GM23248 (cell line): ENCODE measurements at regions not wholly inside any gene's neighbourhood (a gene's known extent, or its start where the extent isn't known, plus 50 kb on each side); places are given as distances from the start of the nearest gene placed in this dataset.

Experiments used
- DNase-seq: peaks from one replicate; pipeline ENCODE4 v3.0.0-alpha.2; 2015
- H2AFZ ChIP-seq: fragments of 200-600 bp; sonication (generic); 2 replicates; pipeline ENCODE4 v1.6.1; 2016; ENCODE audit warnings: antibody characterized with exemption
- H3F3A ChIP-seq: fragments of 200-600 bp; sonication (generic); 2 replicates; pipeline ENCODE4 v1.6.1; 2016; ENCODE audit warnings: mild to moderate bottlenecking, antibody characterized with exemption, mixed run types; ENCODE audit not compliant: insufficient read depth
- H3K27ac ChIP-seq: fragments of 200-600 bp; sonication (generic); 2 replicates; pipeline ENCODE4 v1.5.1; 2016; ENCODE audit warnings: mild to moderate bottlenecking
- H3K27me3 ChIP-seq: fragments of 200-600 bp; sonication (generic); replicated peaks from 2 replicates; pipeline ENCODE4 v1.6.1; 2016; ENCODE audit warnings: mild to moderate bottlenecking; ENCODE audit not compliant: insufficient read depth
- H3K36me3 ChIP-seq: fragments of 200-600 bp; sonication (generic); 2 replicates; pipeline ENCODE4 v1.6.1; 2016; ENCODE audit warnings: low read depth, mild to moderate bottlenecking
- H3K4me1 ChIP-seq: fragments of 200-600 bp; sonication (generic); 2 replicates; pipeline ENCODE4 v1.6.1; 2016; ENCODE audit warnings: mild to moderate bottlenecking; ENCODE audit not compliant: insufficient read depth
- H3K4me2 ChIP-seq: fragments of 200-600 bp; sonication (generic); one replicate; pipeline ENCODE4 v1.6.1; 2016; ENCODE audit warnings: mild to moderate bottlenecking; ENCODE audit not compliant: unreplicated experiment
- H3K4me3 ChIP-seq: fragments of 200-600 bp; sonication (generic); 2 replicates; pipeline ENCODE4 v1.5.1; 2016; ENCODE audit warnings: mild to moderate bottlenecking
- H3K79me2 ChIP-seq: fragments of 200-600 bp; sonication (generic); 2 replicates; pipeline ENCODE4 v1.6.1; 2016; ENCODE audit warnings: mild to moderate bottlenecking; ENCODE audit not compliant: insufficient read depth
- H3K9ac ChIP-seq: fragments of 200-600 bp; sonication (generic); 2 replicates; pipeline ENCODE4 v1.6.1; 2016; ENCODE audit warnings: mild to moderate bottlenecking
- H3K9me2 ChIP-seq: fragments of 200-600 bp; sonication (generic); 2 replicates; pipeline ENCODE4 v1.6.1; 2016; ENCODE audit warnings: mixed run types, mild to moderate bottlenecking, moderate library complexity; ENCODE audit not compliant: insufficient read depth
- H3K9me3 ChIP-seq: fragments of 200-600 bp; sonication (generic); one replicate; pipeline ENCODE4 v1.6.1; 2017; ENCODE audit warnings: low read depth
- H4K20me1 ChIP-seq: fragments of 200-600 bp; sonication (generic); 2 replicates; pipeline ENCODE4 v1.6.0; 2016; ENCODE audit not compliant: insufficient read depth
- EZH2 ChIP-seq: fragments of 200-600 bp; sonication (generic); IDR thresholded peaks from 2 replicates; pipeline ENCODE4 v1.6.1; 2018; ENCODE audit warnings: antibody characterized with exemption, mild to moderate bottlenecking; ENCODE audit not compliant: insufficient read depth, poor library complexity, severe bottlenecking
- EZH2phosphoT487 ChIP-seq: fragments of 200-600 bp; sonication (generic); IDR thresholded peaks from 2 replicates; pipeline ENCODE4 v1.6.1; 2018; ENCODE audit warnings: antibody characterized with exemption, moderate library complexity, mild to moderate bottlenecking, low read depth; ENCODE audit not compliant: insufficient read depth
- WGBS, 2 experiments: methylation state at CpG; one replicate each; pipeline ENCODE4 v1.1.6; 2015 to 2017; ENCODE audit warnings: low lambda C conversion rate in 2 of 2, low coverage in 1 of 2; ENCODE audit errors: missing lambda C conversion rate in 2 of 2; 5-methylcytosine and 5-hydroxymethylcytosine counted together
- in situ Hi-C: fragments of 300-500 bp; cut with MboI; formaldehyde crosslinking; loops from 2 replicates; pipeline ENCODE4 v1.15.0; 2020

GRCh38 chr2:21307037-21307436 is 183.3 kb downstream of the TDRD15 start:
- H3K4me2 ChIP-seq = no peak overlapping the region
- WGBS, 2 experiments = 38 to 41% methylated on average over 1 of the region's 1 CpG

GRCh38 chr2:21310493-21310892 is 186.7 kb downstream of the TDRD15 start:
- Histone ChIP-seq H3F3A (no peaks in the 10 kb centered on the region), H3K27me3 (no peaks in the 10 kb centered on the region), H3K27ac (no peak overlapping the region), H3K4me1 (no peaks in the 10 kb centered on the region), H3K9me3 (no peaks in the 10 kb centered on the region), H4K20me1 (no peaks in the 10 kb centered on the region), H3K4me2 (no peak overlapping the region), H3K9ac (no peak overlapping the region), H3K79me2 (no peaks in the 10 kb centered on the region), H3K4me3 (no peak overlapping the region), H2AFZ (no peak overlapping the region), H3K9me2 (no peaks in the 10 kb centered on the region), H3K36me3 (no peaks in the 10 kb centered on the region)
- TF ChIP-seq EZH2 = no peak
- TF ChIP-seq EZH2phosphoT487 = no peak
- WGBS, 2 experiments = 0 to 4% methylated on average over 1 of the region's 1 CpG
- in situ Hi-C loops = no loop called here
- no peak for DNase-seq

More at GRCh38 chr2:21307037-21307436, 183.3 kb downstream of the TDRD15 start:
- no peak overlapping the region for H3K4me3 ChIP-seq
- no peak for DNase-seq
- H3F3A ChIP-seq = no peaks in the 10 kb centered on the region
- no peaks in the 10 kb centered on the region for H3K27me3 ChIP-seq
- no peaks in the 10 kb centered on the region for H4K20me1 ChIP-seq
- H2AFZ ChIP-seq = no peak overlapping the region
- no peaks in the 10 kb centered on the region for H3K9me2 ChIP-seq
- TF ChIP-seq EZH2phosphoT487 (no peak), EZH2 (no peak)
- no peak overlapping the region for H3K9ac ChIP-seq
- in situ Hi-C loops = no loop called here
- no peaks in the 10 kb centered on the region for H3K36me3 ChIP-seq
- H3K4me1 ChIP-seq = no peaks in the 10 kb centered on the region
- H3K79me2 ChIP-seq = no peaks in the 10 kb centered on the region
- no peak overlapping the region for H3K27ac ChIP-seq
- H3K9me3 ChIP-seq = no peaks in the 10 kb centered on the region

DNA sequence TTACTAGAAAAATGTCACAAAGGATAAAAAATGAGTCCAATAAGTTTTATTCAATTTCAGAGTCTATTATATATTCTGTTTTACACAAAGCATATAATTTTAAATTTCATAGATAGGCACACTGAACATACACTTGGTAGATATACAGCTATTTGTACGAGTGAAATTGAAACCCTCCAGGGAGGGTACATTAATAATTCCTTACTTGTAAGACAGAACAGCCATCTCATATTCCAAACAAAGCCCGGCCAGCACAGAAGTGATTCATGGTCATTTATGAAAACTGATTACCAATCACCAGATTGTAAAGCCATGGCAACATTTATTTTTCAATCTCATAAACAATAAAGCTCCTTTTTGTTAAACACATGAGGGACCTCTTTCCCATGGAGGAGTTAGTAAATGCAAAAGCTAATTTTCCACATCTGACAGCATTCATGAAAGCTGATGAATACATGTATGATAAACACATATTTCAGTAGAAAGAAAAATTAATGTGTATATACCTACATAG is 190.6 kb downstream of the TDRD15 start:
- Histone ChIP-seq H2AFZ (no peak overlapping the region), H3K27me3 (no peaks in the 10 kb centered on the region), H3K27ac (no peak overlapping the region), H3K36me3 (no peaks in the 10 kb centered on the region), H3K4me1 (no peaks in the 10 kb centered on the region), H4K20me1 (no peaks in the 10 kb centered on the region), H3K79me2 (no peaks in the 10 kb centered on the region), H3K4me3 (no peak overlapping the region), H3K9me2 (no peaks in the 10 kb centered on the region), H3K9ac (no peak overlapping the region), H3F3A (no peaks in the 10 kb centered on the region), H3K4me2 (no peak overlapping the region), H3K9me3 (no peaks in the 10 kb centered on the region)
- 5 to 6% methylated on average over 2 of the region's 2 CpGs for WGBS, 2 experiments
- DNase-seq = no peak
- no peak for TF ChIP-seq EZH2phosphoT487
- TF ChIP-seq EZH2 = no peak
- in situ Hi-C loops = no loop called here

- no peaks in the 10 kb centered on the region for H4K20me1 ChIP-seq
- H3K9me2 ChIP-seq = no peaks in the 10 kb centered on the region
- H3K4me3 ChIP-seq = no peak overlapping the region
- no peaks in the 10 kb centered on the region for H3K4me1 ChIP-seq
- no peaks in the 10 kb centered on the region for H3F3A ChIP-seq
- peak; percentile 38 for DNase-seq
- no peak overlapping the region for H3K4me2 ChIP-seq
- no peaks in the 10 kb centered on the region for H3K9me3 ChIP-seq
- no peak overlapping the region for H3K9ac ChIP-seq
- H3K36me3 ChIP-seq = no peaks in the 10 kb centered on the region
- 10 to 12% methylated on average over 10 of the region's 10 CpGs for WGBS, 2 experiments
- no peak overlapping the region for H3K27ac ChIP-seq
- H3K27me3 ChIP-seq = no peaks in the 10 kb centered on the region
- H2AFZ ChIP-seq = no peak overlapping the region
- no peaks in the 10 kb centered on the region for H3K79me2 ChIP-seq
- in situ Hi-C loops = no loop called here
- TF ChIP-seq EZH2phosphoT487 (no peak), EZH2 (no peak)
Observed at GRCh38 chr2:21317131-21317530, 193.4 kb downstream of the TDRD15 start.

- H4K20me1 ChIP-seq = no peaks in the 10 kb centered on the region
- no peak overlapping the region for H2AFZ ChIP-seq
- H3K27me3 ChIP-seq = no peaks in the 10 kb centered on the region
- no peaks in the 10 kb centered on the region for H3K9me3 ChIP-seq
- TF ChIP-seq EZH2 (no peak), EZH2phosphoT487 (no peak)
- no peaks in the 10 kb centered on the region for H3K4me1 ChIP-seq
- H3K4me3 ChIP-seq = no peak overlapping the region
- no peaks in the 10 kb centered on the region for H3K79me2 ChIP-seq
- no peaks in the 10 kb centered on the region for H3K36me3 ChIP-seq
- WGBS, 2 experiments = 16 to 22% methylated on average over 2 of the region's 2 CpGs
- H3K9me2 ChIP-seq = no peaks in the 10 kb centered on the region
- no peaks in the 10 kb centered on the region for H3F3A ChIP-seq
- H3K9ac ChIP-seq = no peak overlapping the region
- in situ Hi-C loops = no loop called here
- no peak overlapping the region for H3K27ac ChIP-seq
- no peak for DNase-seq
- no peak overlapping the region for H3K4me2 ChIP-seq
Observed at GRCh38 chr2:21318263-21318662, 194.5 kb downstream of the TDRD15 start.
